ENCODE measurements at regions not wholly inside any gene's neighbourhood (a gene's known extent, or its start where the extent isn't known, plus 50 kb on each side); places are given as distances from the start of the nearest gene placed in this dataset.

DNA sequence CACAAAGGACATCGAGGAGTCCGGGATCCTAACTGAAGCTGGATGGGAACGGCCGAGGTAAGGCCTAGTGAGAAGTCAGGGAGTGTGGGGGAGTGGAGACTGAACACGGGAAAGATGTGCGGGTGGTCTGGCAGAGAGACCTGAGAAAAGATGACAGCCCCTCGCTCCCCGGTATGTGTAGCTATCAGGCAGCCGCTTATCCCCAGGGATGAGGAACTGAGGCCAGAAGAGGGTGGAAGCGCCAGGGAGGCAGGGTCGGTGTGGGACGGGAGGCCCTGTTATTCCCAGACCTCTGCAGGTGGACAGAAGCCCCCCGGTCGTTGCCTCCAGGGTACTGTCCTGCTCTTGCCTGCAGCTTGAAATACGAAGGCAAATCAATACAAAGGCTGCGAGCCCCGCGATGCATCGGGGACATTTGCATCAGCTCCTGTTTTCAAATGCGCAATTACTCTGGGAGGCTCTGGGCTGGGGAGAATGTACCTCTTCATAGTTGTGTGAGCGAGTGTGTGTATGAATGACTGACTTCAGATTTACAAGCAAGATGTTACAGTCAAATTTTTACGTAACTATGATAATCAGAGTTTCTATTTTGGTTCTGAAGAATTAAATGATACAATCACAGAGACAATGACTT, 221.3 kb downstream of the QKI start:
- Histone ChIP-seq H3K9ac (ENCODE audit: insufficient read length) (no peak overlapping the region), H3K27ac (no peak overlapping the region), H3K9me3 (ENCODE audit: low read depth, low read length) (no peaks in the 10 kb centered on the region), H3K4me3 (no peak overlapping the region), H3K36me3 (ENCODE audit: insufficient read depth, low read length) (no peaks in the 10 kb centered on the region)
- DNase-seq (ENCODE audit: low read depth, low spot score), result no peak
- no peak for TF ChIP-seq EZH2 (IDR thresholded peaks at IDR 0.05)
- TF ChIP-seq FOXP2 (optimal IDR thresholded peaks at IDR 0.05; ENCODE audit: control extremely low read depth, extremely low read length, insufficient read depth), result no peak
- no peak for TF ChIP-seq POLR2AphosphoS5 (IDR thresholded peaks at IDR 0.05; ENCODE audit: borderline replicate concordance, low read depth, low read length)

DNA sequence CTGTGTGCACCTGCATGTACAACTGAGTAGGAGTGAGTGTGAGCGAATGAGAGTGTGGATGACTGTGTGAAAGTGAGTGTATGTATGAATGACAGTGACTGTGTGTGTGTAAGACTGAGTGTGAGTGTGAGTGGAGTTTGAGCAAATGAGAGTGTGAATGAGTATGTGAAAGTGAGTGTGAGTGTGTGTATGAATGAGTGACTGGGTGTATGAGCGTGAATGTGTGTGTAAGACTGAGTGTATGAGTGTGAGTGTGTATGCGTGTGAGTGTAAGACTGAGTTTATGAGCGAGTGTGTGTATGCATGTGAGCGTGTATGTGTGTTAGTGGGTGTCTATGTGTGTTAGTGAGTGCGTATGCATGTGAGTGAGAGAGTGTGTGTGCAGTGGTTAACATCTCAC, 220.8 kb downstream of the QKI start:
- no peak overlapping the region for H3K4me3 ChIP-seq
- H3K27ac ChIP-seq, result no peak overlapping the region
- no peaks in the 10 kb centered on the region for H3K36me3 ChIP-seq (ENCODE audit: insufficient read depth, low read length)
- H3K9ac ChIP-seq (ENCODE audit: insufficient read length), result no peak overlapping the region
- DNase-seq (ENCODE audit: low read depth, low spot score), result no peak
- H3K9me3 ChIP-seq (ENCODE audit: low read depth, low read length), result no peaks in the 10 kb centered on the region
- no peak for TF ChIP-seq FOXP2 (optimal IDR thresholded peaks at IDR 0.05; ENCODE audit: control extremely low read depth, extremely low read length, insufficient read depth)
- no peak for TF ChIP-seq EZH2 (IDR thresholded peaks at IDR 0.05)
- no peak for TF ChIP-seq POLR2AphosphoS5 (IDR thresholded peaks at IDR 0.05; ENCODE audit: borderline replicate concordance, low read depth, low read length)

DNA sequence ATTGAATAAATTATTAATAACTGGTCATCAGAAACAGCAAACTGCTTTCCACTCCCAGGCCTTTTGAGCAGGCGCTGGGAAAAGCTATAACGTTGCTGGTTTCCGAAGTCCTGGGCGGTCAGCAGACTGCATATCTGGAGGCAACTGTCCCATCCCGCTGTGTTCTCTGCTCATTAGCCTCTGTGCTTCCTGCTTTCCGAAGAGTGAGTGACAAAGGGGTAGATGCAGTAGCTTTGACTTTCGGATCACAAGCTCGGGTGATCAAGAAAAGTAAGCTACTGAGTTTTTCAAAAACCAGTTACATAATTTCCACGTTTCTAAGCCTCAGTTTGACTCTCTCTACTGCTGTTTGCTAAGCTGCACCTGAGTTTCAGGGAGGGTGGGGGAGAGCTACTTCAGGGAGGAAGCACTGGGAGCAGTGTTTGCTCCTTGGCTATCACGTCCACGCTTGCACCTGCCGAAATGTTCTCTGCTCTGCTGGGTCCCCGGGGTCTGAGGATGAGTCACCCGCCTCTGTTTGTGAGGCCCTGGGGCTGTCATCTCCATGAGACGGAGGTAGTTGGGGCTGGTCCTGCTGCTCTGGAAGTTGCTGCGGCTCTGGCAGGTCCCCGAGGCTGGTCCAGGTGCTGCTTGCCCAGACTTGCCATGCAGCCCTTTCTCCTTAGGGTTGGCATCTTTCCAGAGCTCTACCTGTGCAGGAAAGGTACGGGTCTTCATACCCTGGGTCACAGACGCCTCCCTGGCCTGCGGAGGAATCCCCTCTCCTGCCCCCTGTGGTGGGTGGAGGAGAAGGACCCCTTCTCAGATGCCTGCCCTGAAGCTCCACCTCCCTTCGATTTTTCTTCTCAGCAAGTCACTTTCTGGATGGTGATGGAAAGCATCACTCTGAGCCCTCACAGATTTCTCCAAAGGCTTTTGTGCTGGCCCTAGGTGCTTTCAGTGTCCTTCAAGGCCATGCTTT, 220.0 kb downstream of the QKI start:
- H3K27ac ChIP-seq, result no peak overlapping the region
- no peak for DNase-seq (ENCODE audit: low read depth, low spot score)
- TF ChIP-seq POLR2AphosphoS5 (IDR thresholded peaks at IDR 0.05; ENCODE audit: borderline replicate concordance, low read depth, low read length), result no peak
- no peak for TF ChIP-seq FOXP2 (optimal IDR thresholded peaks at IDR 0.05; ENCODE audit: control extremely low read depth, extremely low read length, insufficient read depth)
- no peak for TF ChIP-seq EZH2 (IDR thresholded peaks at IDR 0.05)
- H3K9ac ChIP-seq (ENCODE audit: insufficient read length), result no peak overlapping the region
- no peaks in the 10 kb centered on the region for H3K9me3 ChIP-seq (ENCODE audit: low read depth, low read length)
- no peaks in the 10 kb centered on the region for H3K36me3 ChIP-seq (ENCODE audit: insufficient read depth, low read length)
- no peak overlapping the region for H3K4me3 ChIP-seq

DNA sequence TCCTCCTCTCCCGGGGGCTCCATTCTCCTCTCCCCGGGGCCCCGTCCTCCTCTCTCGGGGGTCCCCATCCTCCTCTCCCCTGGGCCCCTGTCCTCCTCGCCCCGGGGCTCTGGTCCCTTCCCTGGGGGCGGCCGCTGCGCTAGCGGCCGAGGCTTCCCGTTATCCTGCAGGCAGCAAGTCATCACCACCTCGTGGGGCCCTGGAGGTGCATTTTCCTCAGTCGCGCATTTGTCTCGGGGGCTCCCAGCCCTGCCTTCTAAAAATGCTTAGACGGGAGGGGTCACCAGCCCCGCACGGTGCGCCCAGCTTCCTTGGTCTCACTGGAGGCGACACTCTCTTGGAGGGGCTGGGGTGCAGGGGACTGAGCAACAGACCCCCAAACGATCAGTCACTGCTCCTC, 216.5 kb downstream of the QKI start:
- no peaks in the 10 kb centered on the region for H3K36me3 ChIP-seq (ENCODE audit: insufficient read depth, low read length)
- H3K9ac ChIP-seq (ENCODE audit: insufficient read length), result no peak overlapping the region
- no peak for DNase-seq (ENCODE audit: low read depth, low spot score)
- H3K9me3 ChIP-seq (ENCODE audit: low read depth, low read length), result no peaks in the 10 kb centered on the region
- no peak overlapping the region for H3K4me3 ChIP-seq
- H3K27ac ChIP-seq, result no peak overlapping the region
- no peak for TF ChIP-seq EZH2 (IDR thresholded peaks at IDR 0.05)

DNA sequence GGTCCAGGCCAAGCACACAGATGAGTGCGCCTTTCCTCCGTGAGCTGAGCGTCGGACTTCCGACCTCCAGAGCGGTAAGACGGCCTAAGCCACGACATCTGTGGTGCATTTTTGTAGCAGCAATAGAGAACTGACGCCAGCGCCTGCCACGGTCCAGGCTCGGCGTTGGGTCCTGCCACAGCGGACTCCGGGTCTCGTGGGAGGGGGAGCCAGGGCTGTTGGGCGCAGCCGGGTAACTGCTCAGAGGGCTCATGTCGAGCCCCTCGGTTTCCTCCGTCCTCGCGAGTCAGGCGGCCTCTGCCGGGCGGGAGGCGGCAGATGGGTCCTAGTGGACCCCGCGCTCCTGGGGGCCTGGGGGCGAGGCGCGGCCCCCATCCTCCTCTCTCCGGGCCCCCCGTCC, 216.1 kb downstream of the QKI start:
- Histone ChIP-seq H3K9ac (ENCODE audit: insufficient read length) (no peak overlapping the region), H3K36me3 (ENCODE audit: insufficient read depth, low read length) (no peaks in the 10 kb centered on the region), H3K4me3 (no peak overlapping the region), H3K9me3 (ENCODE audit: low read depth, low read length) (no peaks in the 10 kb centered on the region), H3K27ac (no peak overlapping the region)
- TF ChIP-seq FOXP2 (optimal IDR thresholded peaks at IDR 0.05; ENCODE audit: control extremely low read depth, extremely low read length, insufficient read depth) (no peak), POLR2AphosphoS5 (IDR thresholded peaks at IDR 0.05; ENCODE audit: borderline replicate concordance, low read depth, low read length) (no peak), EZH2 (IDR thresholded peaks at IDR 0.05) (no peak)
- DNase-seq (ENCODE audit: low read depth, low spot score), result no peak

DNA sequence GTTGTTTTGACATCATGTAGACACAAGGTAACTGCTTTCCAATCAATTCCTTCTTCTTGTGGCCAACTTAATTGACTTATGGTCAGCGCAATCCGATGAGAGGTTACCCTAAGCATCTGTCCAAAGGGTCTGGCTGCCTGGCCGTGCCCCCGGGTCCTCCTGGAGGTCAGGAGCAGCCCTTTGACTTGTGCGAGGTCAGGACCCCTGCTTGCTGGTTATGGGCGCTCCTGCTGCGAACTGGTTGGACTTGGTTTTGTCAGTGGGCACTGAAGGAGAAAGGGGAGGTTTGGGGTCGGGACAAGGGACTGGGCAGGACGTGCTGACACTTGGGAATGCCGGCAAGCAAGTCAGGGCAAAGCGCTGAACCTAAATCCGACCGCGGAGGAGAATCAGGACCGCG, 215.6 kb downstream of the QKI start:
- Histone ChIP-seq H3K27ac (no peak overlapping the region), H3K9ac (ENCODE audit: insufficient read length) (no peak overlapping the region), H3K9me3 (ENCODE audit: low read depth, low read length) (no peaks in the 10 kb centered on the region), H3K36me3 (ENCODE audit: insufficient read depth, low read length) (no peaks in the 10 kb centered on the region), H3K4me3 (no peak overlapping the region)
- no peak for DNase-seq (ENCODE audit: low read depth, low spot score)
- TF ChIP-seq EZH2 (IDR thresholded peaks at IDR 0.05) (no peak), POLR2AphosphoS5 (IDR thresholded peaks at IDR 0.05; ENCODE audit: borderline replicate concordance, low read depth, low read length) (no peak), FOXP2 (optimal IDR thresholded peaks at IDR 0.05; ENCODE audit: control extremely low read depth, extremely low read length, insufficient read depth) (no peak)
